ENCODE measurements at regions not wholly inside any gene's neighbourhood (a gene's known extent, or its start where the extent isn't known, plus 50 kb on each side); places are given as distances from the start of the nearest gene placed in this dataset.

DNA sequence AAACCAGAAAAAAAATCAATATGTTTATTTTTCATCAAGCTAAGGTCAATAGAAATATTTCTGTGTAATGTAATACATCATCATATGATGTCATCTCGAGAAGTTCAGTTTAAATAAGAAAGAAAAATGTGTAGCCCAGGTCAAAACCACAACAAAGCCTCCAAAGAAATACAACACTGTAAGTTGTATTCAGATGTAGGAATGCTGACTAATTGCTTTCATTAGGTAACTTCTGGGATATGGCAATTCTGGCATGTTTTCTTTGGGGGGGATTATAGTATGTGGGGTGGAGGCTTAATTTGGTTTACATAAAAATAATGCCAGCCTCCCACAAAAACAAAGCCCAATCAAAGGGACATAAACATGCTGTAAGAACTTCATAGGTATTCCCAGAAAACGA is 881.8 kb upstream of the CITED2 start:
- no peaks in the 10 kb centered on the region for H3K27me3 ChIP-seq (ENCODE audit: insufficient read depth, low read length)
- no peak overlapping the region for H3K27ac ChIP-seq (ENCODE audit: low read depth, low read length)
- H3K4me1 ChIP-seq (ENCODE audit: insufficient read depth, low read length), result no peaks in the 10 kb centered on the region
- no peak overlapping the region for H3K4me3 ChIP-seq (ENCODE audit: insufficient read depth, low read depth, low read length)
- H3K36me3 ChIP-seq (ENCODE audit: insufficient read depth, low read length), result no peaks in the 10 kb centered on the region
- H3K27me3 Mint-ChIP-seq (ENCODE audit: low read depth, unreplicated experiment), result no peaks in the 10 kb centered on the region
- no peak for TF ChIP-seq EZH2 (IDR thresholded peaks at IDR 0.05; ENCODE audit: insufficient read depth, low read length)
- TF ChIP-seq, protein P1, sequence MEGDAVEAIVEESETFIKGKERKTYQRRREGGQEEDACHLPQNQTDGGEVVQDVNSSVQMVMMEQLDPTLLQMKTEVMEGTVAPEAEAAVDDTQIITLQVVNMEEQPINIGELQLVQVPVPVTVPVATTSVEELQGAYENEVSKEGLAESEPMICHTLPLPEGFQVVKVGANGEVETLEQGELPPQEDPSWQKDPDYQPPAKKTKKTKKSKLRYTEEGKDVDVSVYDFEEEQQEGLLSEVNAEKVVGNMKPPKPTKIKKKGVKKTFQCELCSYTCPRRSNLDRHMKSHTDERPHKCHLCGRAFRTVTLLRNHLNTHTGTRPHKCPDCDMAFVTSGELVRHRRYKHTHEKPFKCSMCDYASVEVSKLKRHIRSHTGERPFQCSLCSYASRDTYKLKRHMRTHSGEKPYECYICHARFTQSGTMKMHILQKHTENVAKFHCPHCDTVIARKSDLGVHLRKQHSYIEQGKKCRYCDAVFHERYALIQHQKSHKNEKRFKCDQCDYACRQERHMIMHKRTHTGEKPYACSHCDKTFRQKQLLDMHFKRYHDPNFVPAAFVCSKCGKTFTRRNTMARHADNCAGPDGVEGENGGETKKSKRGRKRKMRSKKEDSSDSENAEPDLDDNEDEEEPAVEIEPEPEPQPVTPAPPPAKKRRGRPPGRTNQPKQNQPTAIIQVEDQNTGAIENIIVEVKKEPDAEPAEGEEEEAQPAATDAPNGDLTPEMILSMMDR (IDR thresholded peaks at IDR 0.05; ENCODE audit: insufficient read depth, low read depth, low read length), result no peak
- H3K9me3 ChIP-seq (ENCODE audit: insufficient read depth, low read depth, low read length), result no peaks in the 10 kb centered on the region
- H3K4me3 Mint-ChIP-seq (ENCODE audit: unreplicated experiment), result no peak overlapping the region
- H3K4me2 ChIP-seq (ENCODE audit: low read length), result no peak overlapping the region
- DNase-seq (ENCODE audit: low read depth) (peak; percentile 84), FAIRE-seq (peak; percentile 55)
- no peak overlapping the region for H3K27ac Mint-ChIP-seq (ENCODE audit: unreplicated experiment)
- no peaks in the 10 kb centered on the region for H4K20me1 ChIP-seq (ENCODE audit: insufficient read depth, low read length)
- H3K4me1 Mint-ChIP-seq (ENCODE audit: low read depth, unreplicated experiment), result peaks cover 2% of the 10 kb centered on the region
- no peaks in the 10 kb centered on the region for H3K79me2 ChIP-seq (ENCODE audit: insufficient read depth, low read length)
- no peak overlapping the region for H3K9ac ChIP-seq (ENCODE audit: low read length)
- no peak overlapping the region for H2AFZ ChIP-seq (ENCODE audit: low read depth, low read length)
- no peaks in the 10 kb centered on the region for H3K9me3 Mint-ChIP-seq (ENCODE audit: unreplicated experiment)
- H3K36me3 Mint-ChIP-seq (ENCODE audit: low read depth, unreplicated experiment), result no peaks in the 10 kb centered on the region

DNA sequence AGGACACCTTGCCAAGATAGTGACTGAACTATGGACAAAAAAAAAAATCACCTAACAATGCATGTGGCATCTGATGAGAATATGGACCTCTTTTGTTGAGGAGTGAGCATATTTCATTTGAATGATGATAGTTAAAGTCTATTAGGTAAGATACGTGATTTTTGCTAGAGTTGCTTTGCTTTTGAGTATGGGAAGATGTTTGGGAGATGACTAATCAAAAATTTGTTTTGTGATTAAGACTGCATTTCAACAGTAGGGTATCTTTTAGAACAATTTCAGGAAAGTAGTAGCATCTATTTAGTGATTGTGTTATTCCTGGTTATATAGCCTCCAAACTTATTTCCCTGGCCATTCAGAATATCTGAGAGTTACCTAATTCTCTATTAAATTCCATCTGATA is 878.6 kb upstream of the CITED2 start:
- no peaks in the 10 kb centered on the region for H3K27me3 ChIP-seq (ENCODE audit: insufficient read depth, low read length)
- no peaks in the 10 kb centered on the region for H4K20me1 ChIP-seq (ENCODE audit: insufficient read depth, low read length)
- Mint-ChIP-seq H3K4me3 (ENCODE audit: unreplicated experiment) (no peak overlapping the region), H3K4me1 (ENCODE audit: low read depth, unreplicated experiment) (no peaks in the 10 kb centered on the region), H3K27ac (ENCODE audit: unreplicated experiment) (no peak overlapping the region), H3K27me3 (ENCODE audit: low read depth, unreplicated experiment) (no peaks in the 10 kb centered on the region), H3K9me3 (ENCODE audit: unreplicated experiment) (no peaks in the 10 kb centered on the region), H3K36me3 (ENCODE audit: low read depth, unreplicated experiment) (no peaks in the 10 kb centered on the region)
- no peak overlapping the region for H3K9ac ChIP-seq (ENCODE audit: low read length)
- TF ChIP-seq EZH2 (IDR thresholded peaks at IDR 0.05; ENCODE audit: insufficient read depth, low read length), result no peak
- TF ChIP-seq, protein P1 (IDR thresholded peaks at IDR 0.05; ENCODE audit: insufficient read depth, low read depth, low read length), result no peak
- H3K36me3 ChIP-seq (ENCODE audit: insufficient read depth, low read length), result no peaks in the 10 kb centered on the region
- no peaks in the 10 kb centered on the region for H3K9me3 ChIP-seq (ENCODE audit: insufficient read depth, low read depth, low read length)
- H3K79me2 ChIP-seq (ENCODE audit: insufficient read depth, low read length), result no peaks in the 10 kb centered on the region
- no peak for FAIRE-seq
- no peak overlapping the region for H3K27ac ChIP-seq (ENCODE audit: low read depth, low read length)
- DNase-seq (ENCODE audit: low read depth), result peak; percentile 31
- H3K4me1 ChIP-seq (ENCODE audit: insufficient read depth, low read length), result no peaks in the 10 kb centered on the region
- no peak overlapping the region for H3K4me2 ChIP-seq (ENCODE audit: low read length)
- H2AFZ ChIP-seq (ENCODE audit: low read depth, low read length), result no peak overlapping the region
- no peak overlapping the region for H3K4me3 ChIP-seq (ENCODE audit: insufficient read depth, low read depth, low read length)

DNA sequence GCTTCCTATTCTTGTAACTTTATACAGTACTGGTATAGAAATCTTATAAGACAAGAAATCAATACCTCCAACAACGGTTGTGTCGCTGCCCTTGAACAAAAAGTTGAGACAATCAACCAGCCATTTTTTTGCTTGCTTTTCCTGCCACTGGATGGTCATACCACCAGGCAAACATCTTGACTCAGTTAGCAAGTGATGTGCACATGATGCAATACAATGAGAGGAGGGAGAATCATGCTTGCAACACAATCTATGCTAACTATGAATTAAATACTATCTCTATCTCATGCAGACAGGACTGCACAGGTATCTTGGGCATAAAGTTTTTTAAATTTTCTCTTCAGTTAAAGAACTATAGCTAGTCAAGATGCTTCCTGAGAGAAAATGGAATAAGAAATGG is 877.7 kb upstream of the CITED2 start:
- H3K27ac Mint-ChIP-seq (ENCODE audit: unreplicated experiment), result no peak overlapping the region
- H3K4me1 Mint-ChIP-seq (ENCODE audit: low read depth, unreplicated experiment), result no peaks in the 10 kb centered on the region
- H4K20me1 ChIP-seq (ENCODE audit: insufficient read depth, low read length), result no peaks in the 10 kb centered on the region
- H3K9ac ChIP-seq (ENCODE audit: low read length), result no peak overlapping the region
- no peaks in the 10 kb centered on the region for H3K27me3 Mint-ChIP-seq (ENCODE audit: low read depth, unreplicated experiment)
- no peaks in the 10 kb centered on the region for H3K4me1 ChIP-seq (ENCODE audit: insufficient read depth, low read length)
- H3K4me3 ChIP-seq (ENCODE audit: insufficient read depth, low read depth, low read length), result no peak overlapping the region
- H3K4me3 Mint-ChIP-seq (ENCODE audit: unreplicated experiment), result no peak overlapping the region
- H2AFZ ChIP-seq (ENCODE audit: low read depth, low read length), result no peak overlapping the region
- DNase-seq (ENCODE audit: low read depth) (no peak), FAIRE-seq (no peak)
- H3K4me2 ChIP-seq (ENCODE audit: low read length), result no peak overlapping the region
- no peaks in the 10 kb centered on the region for H3K9me3 Mint-ChIP-seq (ENCODE audit: unreplicated experiment)
- H3K27ac ChIP-seq (ENCODE audit: low read depth, low read length), result no peak overlapping the region
- no peaks in the 10 kb centered on the region for H3K27me3 ChIP-seq (ENCODE audit: insufficient read depth, low read length)
- no peak for TF ChIP-seq EZH2 (IDR thresholded peaks at IDR 0.05; ENCODE audit: insufficient read depth, low read length)
- TF ChIP-seq, protein P1 (IDR thresholded peaks at IDR 0.05; ENCODE audit: insufficient read depth, low read depth, low read length), result no peak
- H3K36me3 ChIP-seq (ENCODE audit: insufficient read depth, low read length), result no peaks in the 10 kb centered on the region
- H3K79me2 ChIP-seq (ENCODE audit: insufficient read depth, low read length), result no peaks in the 10 kb centered on the region
- no peaks in the 10 kb centered on the region for H3K36me3 Mint-ChIP-seq (ENCODE audit: low read depth, unreplicated experiment)
- no peaks in the 10 kb centered on the region for H3K9me3 ChIP-seq (ENCODE audit: insufficient read depth, low read depth, low read length)
